Caco-2 (cell line): ENCODE measurements at regions not wholly inside any gene's neighbourhood (a gene's known extent, or its start where the extent isn't known, plus 50 kb on each side); places are given as distances from the start of the nearest gene placed in this dataset.

Experiments used
- BruUV-seq: library from RNA; stranded (reverse); fragments of 400-500 nt; replicated peaks from 2 replicates; lab custom pipeline; 2021; lab: Mats Ljungman, UMichigan
- CTCF ChIA-PET: fragments of 300-600 bp; sonication (Branson Sonifier 250); formaldehyde crosslinking; loops from one replicate; lab custom pipeline; 2022; ENCODE audit warnings: antibody characterized with exemption; lab: Charles Lee
- POLR2A ChIA-PET: fragments of 300-600 bp; sonication (Branson Sonifier 250); formaldehyde crosslinking; loops from one replicate; lab custom pipeline; 2022; ENCODE audit warnings: antibody characterized with exemption; lab: Charles Lee
- DNase-seq, 2 experiments: peaks; one replicate each; pipeline versions ENCODE4 v3.0.0 to v3.0.0-alpha.2; 2020 to 2022
- H3K27me3 ChIP-seq: replicated peaks from 2 replicates; pipeline ENCODE4 v1.6.0; 2011; ENCODE audit warnings: low read length; ENCODE audit not compliant: control insufficient read depth, insufficient read depth
- H3K36me3 ChIP-seq: 2 replicates; pipeline ENCODE4 v1.5.1; 2011; ENCODE audit warnings: low read length; ENCODE audit not compliant: control insufficient read depth, insufficient read depth
- H3K4me1 ChIP-seq: fragments of 250-450 bp; sonication (Bioruptor Pico); 2 replicates; pipeline ENCODE4 v1.5.1; 2020; ENCODE audit warnings: mild to moderate bottlenecking
- H3K4me3 ChIP-seq: 2 replicates; pipeline ENCODE4 v1.5.1; 2011; ENCODE audit warnings: low read depth, mild to moderate bottlenecking, control low read depth, low read length
- H3K9me3 ChIP-seq: fragments of 250-450 bp; sonication (Bioruptor Pico); 2 replicates; pipeline ENCODE4 v1.5.1; 2020; ENCODE audit warnings: mild to moderate bottlenecking, moderate library complexity
- H3K27ac Mint-ChIP-seq: one replicate; pipeline ENCODE4 v1.8.0; 2022; ENCODE audit warnings: mixed read lengths; ENCODE audit not compliant: unreplicated experiment
- H3K27me3 Mint-ChIP-seq: one replicate; pipeline ENCODE4 v1.8.0; 2022; ENCODE audit warnings: mixed read lengths; ENCODE audit not compliant: insufficient read depth, unreplicated experiment
- H3K36me3 Mint-ChIP-seq: one replicate; pipeline ENCODE4 v1.8.0; 2022; ENCODE audit warnings: mild to moderate bottlenecking, mixed read lengths; ENCODE audit not compliant: insufficient read depth, unreplicated experiment
- H3K4me1 Mint-ChIP-seq: one replicate; pipeline ENCODE4 v1.8.0; 2022; ENCODE audit warnings: low read depth, mixed read lengths; ENCODE audit not compliant: unreplicated experiment
- H3K4me3 Mint-ChIP-seq: one replicate; pipeline ENCODE4 v1.8.0; 2022; ENCODE audit warnings: mild to moderate bottlenecking, moderate library complexity, mixed read lengths; ENCODE audit not compliant: unreplicated experiment
- H3K9me3 Mint-ChIP-seq: one replicate; pipeline ENCODE4 v1.8.0; 2022; ENCODE audit warnings: mixed read lengths; ENCODE audit not compliant: unreplicated experiment
- intact Hi-C: fragments of 100-400 bp; cut with micrococcal nuclease; formaldehyde crosslinking; loops from one replicate; pipeline ENCODE4 v1.10.0; 2022; ENCODE audit not compliant: unreplicated experiment
- TF ChIP-seq, protein P1 (sequence below), 2 experiments: fragments of 200-600 bp in 1 of 2; IDR thresholded peaks; 1 replicate in 1 of 2; 2 replicates in 1 of 2; pipeline versions ENCODE4 v1.5.1 to v1.8.0; 2011 to 2022; ENCODE audit warnings: antibody characterized with exemption in 1 of 2, control low read depth in 1 of 2, inconsistent platforms in 1 of 2, low read depth in 1 of 2, low read length in 1 of 2, mild to moderate bottlenecking in 1 of 2, moderate library complexity in 1 of 2; ENCODE audit not compliant: insufficient read depth in 1 of 2, severe bottlenecking in 1 of 2, unreplicated experiment in 1 of 2

DNA sequence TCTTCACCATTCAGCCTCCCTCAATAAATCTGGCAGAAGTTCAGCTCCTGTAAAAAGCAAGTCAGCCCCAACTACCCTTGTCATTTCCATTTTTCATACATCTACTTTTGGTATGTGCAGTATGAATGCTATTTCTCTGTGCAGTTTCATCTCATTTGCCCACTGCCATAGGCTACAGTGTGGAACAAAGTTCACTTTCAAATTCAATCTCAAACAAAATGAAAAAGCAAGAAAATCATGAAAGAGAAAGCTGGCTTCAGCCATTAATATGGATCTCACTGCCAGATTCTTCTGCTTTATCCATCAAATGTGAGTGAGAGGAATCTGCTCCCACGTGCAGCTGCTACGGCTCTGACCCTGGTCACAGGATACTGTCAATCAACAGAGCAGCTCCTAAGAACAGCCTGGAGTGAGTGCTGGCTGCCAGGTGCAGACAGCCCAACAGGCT is 494.2 kb downstream of the ZNF608 start:
- no peaks in the 10 kb centered on the region for H3K4me1 Mint-ChIP-seq
- intact Hi-C loops: no loop called here
- H3K27ac Mint-ChIP-seq: no peak overlapping the region
- H3K36me3 Mint-ChIP-seq: no peaks in the 10 kb centered on the region
- no peaks in the 10 kb centered on the region for H3K4me1 ChIP-seq
- no peak overlapping the region for H3K4me3 ChIP-seq
- TF ChIP-seq, protein P1, sequence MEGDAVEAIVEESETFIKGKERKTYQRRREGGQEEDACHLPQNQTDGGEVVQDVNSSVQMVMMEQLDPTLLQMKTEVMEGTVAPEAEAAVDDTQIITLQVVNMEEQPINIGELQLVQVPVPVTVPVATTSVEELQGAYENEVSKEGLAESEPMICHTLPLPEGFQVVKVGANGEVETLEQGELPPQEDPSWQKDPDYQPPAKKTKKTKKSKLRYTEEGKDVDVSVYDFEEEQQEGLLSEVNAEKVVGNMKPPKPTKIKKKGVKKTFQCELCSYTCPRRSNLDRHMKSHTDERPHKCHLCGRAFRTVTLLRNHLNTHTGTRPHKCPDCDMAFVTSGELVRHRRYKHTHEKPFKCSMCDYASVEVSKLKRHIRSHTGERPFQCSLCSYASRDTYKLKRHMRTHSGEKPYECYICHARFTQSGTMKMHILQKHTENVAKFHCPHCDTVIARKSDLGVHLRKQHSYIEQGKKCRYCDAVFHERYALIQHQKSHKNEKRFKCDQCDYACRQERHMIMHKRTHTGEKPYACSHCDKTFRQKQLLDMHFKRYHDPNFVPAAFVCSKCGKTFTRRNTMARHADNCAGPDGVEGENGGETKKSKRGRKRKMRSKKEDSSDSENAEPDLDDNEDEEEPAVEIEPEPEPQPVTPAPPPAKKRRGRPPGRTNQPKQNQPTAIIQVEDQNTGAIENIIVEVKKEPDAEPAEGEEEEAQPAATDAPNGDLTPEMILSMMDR (IDR thresholded peaks at IDR 0.05; ENCODE audit: insufficient read depth in 1 of 2, low read depth in 1 of 2, low read length in 1 of 2, severe bottlenecking in 1 of 2, unreplicated experiment in 1 of 2): no peak
- BruUV-seq: no TSS peak
- CTCF ChIA-PET: no interaction called here
- POLR2A ChIA-PET: no interaction called here
- no peak overlapping the region for H3K4me3 Mint-ChIP-seq
- no peaks in the 10 kb centered on the region for H3K36me3 ChIP-seq
- no peaks in the 10 kb centered on the region for H3K27me3 ChIP-seq
- H3K9me3 ChIP-seq: peaks cover 5% of the 10 kb centered on the region
- peaks cover 12% of the 10 kb centered on the region for H3K9me3 Mint-ChIP-seq
- H3K27me3 Mint-ChIP-seq: no peaks in the 10 kb centered on the region
- DNase-seq: no peak

GRCh38 chr5:124245276-124245675 is 501.2 kb downstream of the ZNF608 start:
- peaks cover 39% of the 10 kb centered on the region for H3K9me3 Mint-ChIP-seq
- no TSS peak for BruUV-seq
- no peaks in the 10 kb centered on the region for H3K36me3 ChIP-seq
- no peaks in the 10 kb centered on the region for H3K4me1 ChIP-seq
- no peak overlapping the region for H3K4me3 ChIP-seq
- CTCF ChIA-PET: no interaction called here
- H3K27ac Mint-ChIP-seq: no peak overlapping the region
- H3K27me3 Mint-ChIP-seq: no peaks in the 10 kb centered on the region
- no peak for DNase-seq
- POLR2A ChIA-PET: no interaction called here
- no peak overlapping the region for H3K4me3 Mint-ChIP-seq
- H3K36me3 Mint-ChIP-seq: no peaks in the 10 kb centered on the region
- TF ChIP-seq, protein P1 (IDR thresholded peaks at IDR 0.05; ENCODE audit: insufficient read depth in 1 of 2, low read depth in 1 of 2, low read length in 1 of 2, severe bottlenecking in 1 of 2, unreplicated experiment in 1 of 2): no peak
- peaks cover 26% of the 10 kb centered on the region for H3K9me3 ChIP-seq
- no peaks in the 10 kb centered on the region for H3K27me3 ChIP-seq
- intact Hi-C loops: no loop called here
- no peaks in the 10 kb centered on the region for H3K4me1 Mint-ChIP-seq

GRCh38 chr5:124240732-124241131 is 505.7 kb downstream of the ZNF608 start:
- H3K27ac Mint-ChIP-seq: no peak overlapping the region
- DNase-seq: no peak
- no peaks in the 10 kb centered on the region for H3K27me3 ChIP-seq
- POLR2A ChIA-PET: no interaction called here
- intact Hi-C loops: no loop called here
- H3K4me1 Mint-ChIP-seq: no peaks in the 10 kb centered on the region
- H3K9me3 ChIP-seq: peaks cover 18% of the 10 kb centered on the region; the same call in 1 of the 2 replicates
- BruUV-seq: no TSS peak
- H3K27me3 Mint-ChIP-seq: no peaks in the 10 kb centered on the region
- CTCF ChIA-PET: no interaction called here
- H3K4me1 ChIP-seq: no peaks in the 10 kb centered on the region
- H3K4me3 Mint-ChIP-seq: no peak overlapping the region
- no peaks in the 10 kb centered on the region; the same call in 1 of the 2 replicates for H3K36me3 ChIP-seq
- H3K36me3 Mint-ChIP-seq: no peaks in the 10 kb centered on the region
- TF ChIP-seq, protein P1 (IDR thresholded peaks at IDR 0.05; ENCODE audit: insufficient read depth in 1 of 2, low read depth in 1 of 2, low read length in 1 of 2, severe bottlenecking in 1 of 2, unreplicated experiment in 1 of 2): no peak
- H3K9me3 Mint-ChIP-seq: peaks cover 36% of the 10 kb centered on the region
- no peak overlapping the region for H3K4me3 ChIP-seq
